ENCODE measurements at regions not wholly inside any gene's neighbourhood (a gene's known extent, or its start where the extent isn't known, plus 50 kb on each side); places are given as distances from the start of the nearest gene placed in this dataset.

- TF ChIP-seq, protein P1, sequence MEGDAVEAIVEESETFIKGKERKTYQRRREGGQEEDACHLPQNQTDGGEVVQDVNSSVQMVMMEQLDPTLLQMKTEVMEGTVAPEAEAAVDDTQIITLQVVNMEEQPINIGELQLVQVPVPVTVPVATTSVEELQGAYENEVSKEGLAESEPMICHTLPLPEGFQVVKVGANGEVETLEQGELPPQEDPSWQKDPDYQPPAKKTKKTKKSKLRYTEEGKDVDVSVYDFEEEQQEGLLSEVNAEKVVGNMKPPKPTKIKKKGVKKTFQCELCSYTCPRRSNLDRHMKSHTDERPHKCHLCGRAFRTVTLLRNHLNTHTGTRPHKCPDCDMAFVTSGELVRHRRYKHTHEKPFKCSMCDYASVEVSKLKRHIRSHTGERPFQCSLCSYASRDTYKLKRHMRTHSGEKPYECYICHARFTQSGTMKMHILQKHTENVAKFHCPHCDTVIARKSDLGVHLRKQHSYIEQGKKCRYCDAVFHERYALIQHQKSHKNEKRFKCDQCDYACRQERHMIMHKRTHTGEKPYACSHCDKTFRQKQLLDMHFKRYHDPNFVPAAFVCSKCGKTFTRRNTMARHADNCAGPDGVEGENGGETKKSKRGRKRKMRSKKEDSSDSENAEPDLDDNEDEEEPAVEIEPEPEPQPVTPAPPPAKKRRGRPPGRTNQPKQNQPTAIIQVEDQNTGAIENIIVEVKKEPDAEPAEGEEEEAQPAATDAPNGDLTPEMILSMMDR (IDR thresholded peaks at IDR 0.05; ENCODE audit: low read depth, low read length) = no peak
- no peak for TF ChIP-seq MYC (IDR thresholded peaks at IDR 0.05; ENCODE audit: low read depth, low read length)
Observed at GRCh38 chr6:27582928-27583725, 110.2 kb upstream of the ZNF184 start.

Data from NB4 (cell line).